Islet of Langerhans (tissue), 1 donor: ENCODE measurements at regions not wholly inside any gene's neighbourhood (a gene's known extent, or its start where the extent isn't known, plus 50 kb on each side); places are given as distances from the start of the nearest gene placed in this dataset.

Source experiments
- FAIRE-seq: peaks from one replicate; lab custom pipeline; 2011; peaks lifted over from hg19 to GRCh38; lab: Jason Lieb, UNC

DNA sequence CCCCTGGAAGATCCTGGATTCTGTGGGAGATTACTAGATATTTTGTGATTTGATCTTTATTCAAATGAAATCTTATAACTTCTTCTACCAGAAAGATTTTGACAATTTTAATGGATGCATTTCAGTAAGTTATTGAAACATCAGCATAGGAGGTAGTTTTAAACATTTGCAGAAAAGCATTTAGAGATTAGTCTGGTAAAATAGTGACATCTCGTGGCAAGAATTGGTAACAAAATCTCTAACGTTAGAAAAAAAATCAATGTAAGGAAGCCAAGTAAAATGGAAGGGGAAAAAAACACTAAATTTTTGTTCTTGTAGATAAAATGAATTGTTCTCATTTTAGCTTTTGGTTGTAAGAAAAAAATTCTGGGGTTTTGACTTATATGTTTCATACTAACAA, 73.3 kb downstream of the TASL start:
- peak; percentile 99 for FAIRE-seq

DNA sequence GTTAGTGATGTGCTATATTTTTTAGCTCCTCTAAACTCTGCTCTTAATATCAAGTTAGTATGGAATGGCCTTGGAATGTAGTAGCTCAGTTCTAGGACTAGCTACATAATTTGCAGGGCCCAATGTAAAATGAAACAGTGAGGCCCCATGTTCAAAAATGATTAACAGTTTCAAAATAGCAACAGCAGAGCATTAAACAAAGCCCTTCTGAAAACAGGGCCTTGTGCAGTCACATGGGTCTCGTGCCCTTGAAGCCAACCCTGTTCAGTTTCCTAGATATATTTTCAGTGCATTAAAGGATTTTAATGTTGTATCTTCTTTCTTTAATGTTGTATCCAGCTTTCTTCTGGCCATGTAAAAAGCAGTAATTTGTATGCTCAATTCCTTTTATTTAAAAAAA, 82.1 kb downstream of the TASL start:
- no peak for FAIRE-seq

DNA sequence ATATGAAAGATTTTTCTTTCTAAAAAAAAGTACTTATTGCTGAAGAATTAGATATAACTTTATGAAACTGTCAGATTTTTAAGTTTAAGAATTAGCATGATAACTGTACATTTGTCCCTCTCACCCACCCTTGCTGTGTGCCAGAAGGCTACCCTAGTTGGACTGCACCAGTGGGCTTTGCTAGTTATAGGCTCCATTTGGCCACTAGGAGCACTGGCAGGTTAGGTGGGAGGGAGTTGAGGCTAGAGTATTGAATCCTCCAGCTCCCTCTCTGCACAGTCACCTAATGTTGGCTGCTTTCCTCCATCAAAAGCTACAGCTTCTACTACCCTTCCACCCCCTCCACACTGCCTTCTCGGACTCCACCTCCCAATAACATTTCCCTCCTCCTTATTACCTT, 84.2 kb downstream of the TASL start:
- FAIRE-seq = no peak

DNA sequence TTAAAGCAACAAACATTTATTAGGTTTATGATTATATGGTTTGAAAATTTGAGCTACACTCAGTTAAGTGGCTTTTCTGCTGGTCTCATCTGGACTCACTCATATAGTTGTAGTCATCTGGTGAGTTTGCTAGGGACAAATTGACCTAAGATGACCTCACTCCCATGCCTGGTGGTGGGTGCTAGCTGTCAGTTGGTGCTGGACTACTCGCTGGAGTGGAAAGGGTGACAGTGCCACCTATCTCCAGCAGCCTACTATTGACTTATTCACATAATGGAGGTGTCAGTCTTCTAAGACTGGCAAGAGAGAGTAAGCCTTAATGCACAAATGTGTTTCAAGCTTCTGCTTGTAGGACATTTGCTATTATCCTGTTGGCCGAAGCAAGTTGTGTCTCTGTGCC, 88.2 kb downstream of the TASL start:
- FAIRE-seq = no peak

DNA sequence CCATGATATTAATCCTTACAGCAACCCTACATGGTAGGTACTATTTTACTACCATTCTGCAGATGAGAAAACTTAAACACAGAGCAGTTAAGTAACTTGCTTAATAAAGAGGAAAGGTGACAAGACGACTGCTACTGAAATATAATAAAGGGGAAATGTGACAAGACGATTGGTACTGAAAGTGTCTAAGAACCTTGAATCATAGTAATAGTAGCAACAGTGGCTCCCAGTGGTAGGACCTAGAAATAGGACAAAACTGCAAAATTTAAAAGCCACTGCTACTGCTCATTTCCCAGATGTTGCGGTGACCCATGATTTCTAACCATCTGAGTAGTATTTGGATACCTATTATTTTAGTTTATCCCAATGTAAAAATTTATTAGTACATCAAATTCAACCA, 89.5 kb downstream of the TASL start:
- peak; percentile 100 for FAIRE-seq

DNA sequence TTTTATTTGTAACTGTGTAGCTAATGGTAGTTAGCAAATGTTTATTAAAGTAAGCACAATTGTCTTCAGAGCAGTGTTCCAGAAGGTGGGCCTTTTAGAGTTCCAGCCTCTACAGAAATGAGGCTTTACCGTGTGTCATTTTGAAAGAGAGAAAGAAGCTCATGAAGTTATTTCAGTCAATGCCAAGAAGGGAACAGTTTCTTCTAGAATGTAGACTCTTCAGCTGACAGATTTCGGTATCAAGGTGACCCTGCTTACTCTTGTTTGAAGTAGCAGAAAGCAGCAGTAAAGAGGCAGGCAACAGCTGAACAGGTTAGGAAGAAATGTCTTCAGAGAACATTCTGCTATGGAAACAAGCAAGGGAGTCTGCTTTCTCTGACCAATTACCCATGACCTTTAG, 93.6 kb downstream of the TASL start:
- no peak for FAIRE-seq

DNA sequence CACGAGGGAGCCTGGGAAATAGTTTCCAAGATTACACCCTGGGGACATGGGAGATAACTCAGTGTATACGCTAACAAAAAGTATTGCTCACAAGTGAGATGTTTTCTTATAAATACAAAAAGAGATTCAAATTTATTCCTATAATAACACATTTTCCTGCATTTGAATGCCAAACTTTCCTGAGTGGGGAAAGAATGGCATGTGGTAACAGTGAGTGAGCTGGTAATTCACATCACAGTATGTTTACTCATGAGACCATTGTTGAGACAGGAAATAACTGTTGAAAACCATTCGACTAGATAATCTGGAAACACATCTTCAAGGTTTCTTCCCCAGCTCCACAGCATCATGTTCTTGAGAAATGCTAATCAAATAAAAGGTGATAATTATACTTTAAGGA, 109.1 kb downstream of the TASL start:
- FAIRE-seq = no peak
